ENCODE measurements at regions not wholly inside any gene's neighbourhood (a gene's known extent, or its start where the extent isn't known, plus 50 kb on each side); places are given as distances from the start of the nearest gene placed in this dataset.
"Not testable (repeated sequence)": the region's sequence is repeated elsewhere in the genome, so short reads cannot be mapped to it uniquely, and the experiment has no call there.

- H3K9me3 ChIP-seq; H3K27me3 ChIP-seq; H3K4me1 ChIP-seq; DNase-seq; ATAC-seq (ENCODE audit: low FRiP score in 2 of 2); H3K27ac ChIP-seq; H3K4me3 ChIP-seq; H3K36me3 ChIP-seq: not testable (repeated sequence)
- no CpG with 5 or more reads among the region's 2 CpGs for WGBS, 2 donors
Observed at GRCh38 chr9:39675211-39675553, 319.7 kb downstream of the SPATA31A1 start.

DNA sequence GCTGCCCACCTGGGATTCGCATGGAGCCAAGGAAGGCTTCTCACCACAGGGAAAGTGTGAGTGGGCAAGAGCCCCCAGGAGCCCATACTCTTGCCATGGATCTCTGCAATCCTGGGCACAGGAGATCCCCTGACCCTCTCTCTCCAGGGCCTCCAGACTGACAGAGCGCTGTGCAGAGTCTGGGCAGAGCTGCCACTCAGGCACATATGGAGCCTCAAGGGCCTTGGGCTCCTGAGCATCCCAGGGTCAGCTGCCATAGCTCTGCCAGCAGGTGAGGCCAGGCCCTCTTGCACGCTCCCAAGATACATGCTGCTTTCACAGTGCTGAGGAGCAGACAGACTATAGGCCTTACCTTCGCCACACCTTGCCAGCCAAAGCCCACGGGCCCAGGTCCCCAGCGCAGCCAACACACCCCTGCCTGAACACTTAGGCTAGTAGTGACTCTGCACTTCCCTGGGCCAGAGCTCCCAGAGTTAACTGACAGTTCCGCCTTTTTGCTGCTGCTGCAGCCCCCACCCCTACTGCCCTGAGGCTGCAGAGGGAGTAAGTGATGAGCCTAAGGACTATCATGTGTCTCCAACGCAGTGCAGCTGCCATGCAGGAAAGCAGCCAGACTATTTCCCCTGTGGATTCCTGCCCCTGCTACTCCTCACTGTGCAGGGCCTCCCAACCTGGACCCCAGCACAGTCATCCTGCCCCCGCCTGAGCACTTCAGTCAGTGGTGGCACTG is 323.2 kb downstream of the SPATA31A1 start:
- not testable (repeated sequence) for H3K4me3 ChIP-seq, H3K27ac ChIP-seq, H3K36me3 ChIP-seq, DNase-seq, H3K4me1 ChIP-seq, H3K27me3 ChIP-seq, H3K9me3 ChIP-seq
- ATAC-seq (ENCODE audit: low FRiP score in 2 of 2) = peak in 1 of 2 donors; percentile 59
- WGBS, 2 donors = no CpG with 5 or more reads among the region's 9 CpGs

DNA sequence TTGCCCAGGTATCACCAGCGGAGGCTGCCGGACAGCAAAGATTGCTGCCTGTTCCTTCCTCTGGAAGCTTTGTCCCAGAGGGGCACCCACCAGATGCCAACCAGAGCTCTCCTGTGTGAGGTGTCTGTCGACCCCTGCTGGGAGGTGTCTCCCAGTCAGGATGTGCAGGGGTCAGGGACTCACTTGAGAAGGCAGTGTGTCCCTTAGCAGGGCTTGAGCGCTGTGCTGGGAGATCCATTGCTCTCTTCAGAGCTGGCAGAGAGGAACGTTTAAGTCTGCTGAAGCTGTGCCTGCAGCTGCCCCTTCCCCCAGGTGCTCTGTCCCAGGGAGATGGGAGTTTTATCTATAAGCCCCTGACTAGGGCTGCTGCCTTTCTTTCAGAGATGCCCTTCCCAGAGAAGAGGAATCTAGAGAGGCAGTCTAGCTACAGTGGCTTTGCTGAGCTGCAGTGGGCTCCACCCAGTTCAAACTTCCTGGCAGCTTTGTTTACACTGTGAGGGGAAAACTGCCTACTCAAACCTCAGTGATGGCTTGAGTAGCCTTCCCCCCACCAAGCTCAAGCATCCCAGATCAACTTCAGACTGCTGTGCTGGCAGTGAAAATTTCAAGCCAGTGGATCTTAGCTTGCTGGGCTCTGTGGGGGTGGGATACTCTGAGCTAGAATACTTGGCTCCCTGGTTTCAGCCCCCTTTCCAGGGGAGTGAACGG is 325.4 kb downstream of the SPATA31A1 start:
- not testable (repeated sequence) for H3K36me3 ChIP-seq; H3K27ac ChIP-seq; H3K27me3 ChIP-seq; H3K4me1 ChIP-seq; H3K9me3 ChIP-seq; DNase-seq; ATAC-seq (ENCODE audit: low FRiP score in 2 of 2); H3K4me3 ChIP-seq
- WGBS, 2 donors = no CpG with 5 or more reads among the region's 6 CpGs

- not testable (repeated sequence) for H3K4me3 ChIP-seq; H3K9me3 ChIP-seq; H3K4me1 ChIP-seq; ATAC-seq (ENCODE audit: low FRiP score in 2 of 2); H3K27me3 ChIP-seq; DNase-seq; H3K27ac ChIP-seq; H3K36me3 ChIP-seq
- no CpG with 5 or more reads among the region's 2 CpGs for WGBS, 2 donors
Observed at GRCh38 chr9:39728862-39729261, 373.4 kb downstream of the SPATA31A1 start.

GRCh38 chr9:39744898-39745297 is 389.4 kb downstream of the SPATA31A1 start:
- WGBS, 2 donors = no CpG with 5 or more reads among the region's 17 CpGs
- not testable (repeated sequence) for H3K9me3 ChIP-seq; DNase-seq; H3K27ac ChIP-seq; H3K27me3 ChIP-seq; H3K4me1 ChIP-seq; H3K4me3 ChIP-seq; ATAC-seq (ENCODE audit: low FRiP score in 2 of 2); H3K36me3 ChIP-seq

DNA sequence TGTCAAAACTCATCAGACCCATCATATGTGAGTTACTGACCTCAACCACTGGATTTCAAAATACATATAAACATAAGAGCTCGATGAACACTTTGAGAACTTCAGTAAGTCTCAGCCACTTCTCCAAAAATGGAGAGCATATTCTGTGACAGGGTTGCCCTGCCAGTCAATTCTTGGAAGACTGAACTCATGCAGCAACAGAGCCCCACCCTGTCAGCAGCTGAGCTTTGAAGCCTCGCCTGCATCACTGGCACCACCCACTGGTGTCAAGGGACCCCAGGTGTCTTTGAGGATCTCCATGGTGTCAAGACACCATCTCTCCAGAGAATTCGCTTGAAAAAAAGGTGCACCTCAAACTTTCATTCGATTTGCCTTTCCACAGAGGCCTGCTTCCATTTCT is 420.1 kb downstream of the SPATA31A1 start:
- H3K27me3 ChIP-seq; H3K4me1 ChIP-seq; H3K4me3 ChIP-seq; ATAC-seq (ENCODE audit: low FRiP score in 2 of 2); H3K36me3 ChIP-seq; H3K9me3 ChIP-seq; DNase-seq; H3K27ac ChIP-seq: not testable (repeated sequence)
- WGBS, 2 donors = no CpG with 5 or more reads among the region's 4 CpGs

GRCh38 chr9:39791356-39791755 is 435.9 kb downstream of the SPATA31A1 start:
- not testable (repeated sequence) for H3K27me3 ChIP-seq, H3K4me1 ChIP-seq, H3K36me3 ChIP-seq, H3K9me3 ChIP-seq, H3K27ac ChIP-seq
- WGBS, 2 donors = 8 to 11% methylated on average over 5 to 19 of the region's 31 CpGs
- ATAC-seq (ENCODE audit: low FRiP score in 2 of 2) (peak; percentile 97 to 100), DNase-seq (peak; percentile 32 to 88)
- H3K4me3 ChIP-seq = peak overlapping the region in 2 of 4 donors; percentile 38 to 42

GRCh38 chr9:39797935-39798334 is 442.5 kb downstream of the SPATA31A1 start:
- not testable (repeated sequence) for DNase-seq; H3K9me3 ChIP-seq; H3K4me1 ChIP-seq; H3K4me3 ChIP-seq; ATAC-seq (ENCODE audit: low FRiP score in 2 of 2); H3K27ac ChIP-seq; H3K36me3 ChIP-seq; H3K27me3 ChIP-seq
- WGBS, 2 donors = 100% methylated on average over 1 of the region's 8 CpGs; no CpG with 5 or more reads in 1 of the 2 donors

DNA sequence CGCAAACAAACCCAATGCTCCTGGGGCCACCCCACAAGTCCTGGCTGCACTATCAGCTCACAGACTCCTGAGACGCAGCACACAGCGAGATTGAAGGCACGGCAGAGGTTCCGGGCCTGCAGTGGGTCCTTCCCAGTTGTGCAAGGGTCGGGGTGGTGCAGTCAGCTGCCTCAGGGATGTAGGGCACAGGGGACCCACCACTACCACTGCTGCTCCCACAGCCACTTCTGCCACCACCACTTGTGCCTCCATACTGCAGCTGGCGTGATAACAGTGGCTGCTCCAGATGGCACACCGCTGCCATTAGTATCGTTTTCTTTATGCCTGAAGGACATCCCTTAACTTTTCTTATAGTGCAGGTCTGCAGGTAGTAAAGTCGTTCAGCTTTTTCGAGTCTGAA is 443.8 kb downstream of the SPATA31A1 start:
- H3K36me3 ChIP-seq; H3K4me3 ChIP-seq; H3K27me3 ChIP-seq; H3K9me3 ChIP-seq; H3K27ac ChIP-seq; H3K4me1 ChIP-seq; ATAC-seq (ENCODE audit: low FRiP score in 2 of 2): not testable (repeated sequence)
- DNase-seq = peak in 1 of 2 donors; percentile 25
- WGBS, 2 donors = 90 to 100% methylated on average over 3 of the region's 11 CpGs

DNA sequence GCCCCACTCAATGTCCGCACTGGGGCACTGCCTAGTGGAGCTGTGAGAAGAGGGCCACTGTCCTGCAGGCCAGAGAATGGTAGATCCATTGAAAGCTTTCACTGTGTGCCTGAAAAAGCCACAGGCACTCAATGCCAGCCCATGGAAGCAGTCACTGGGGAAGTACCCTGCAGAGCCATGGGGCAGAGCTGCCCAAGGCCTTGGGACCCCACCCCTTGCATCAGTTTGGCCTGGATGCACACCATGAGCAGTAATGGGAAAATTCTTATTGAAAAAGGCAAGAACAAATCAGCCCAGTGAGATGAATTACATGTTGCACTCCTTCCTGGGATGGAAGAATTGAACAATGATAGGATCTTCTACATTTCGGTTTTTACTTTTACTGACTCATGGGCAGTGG is 447.1 kb downstream of the SPATA31A1 start:
- H3K4me1 ChIP-seq; H3K27me3 ChIP-seq; H3K27ac ChIP-seq; ATAC-seq (ENCODE audit: low FRiP score in 2 of 2); H3K4me3 ChIP-seq; H3K9me3 ChIP-seq; H3K36me3 ChIP-seq; DNase-seq: not testable (repeated sequence)
- WGBS, 2 donors = no CpG with 5 or more reads among the region's 2 CpGs

All from upper lobe of left lung (tissue), 6 donors.